Activated T-helper 1 cell treated with anti-CD3 and anti-CD28 coated beads, Interleukin-12 subunit alpha, Interleukin-12 subunit beta, Interleukin-2, Interleukin-4 antibody, amounts not matched to agents 30 ng/mL and 10 ng/mL and 1 ng/mL, durations not matched to agents 14 hours and 24 hours and 36 hours (primary cell): ENCODE measurements at regions not wholly inside any gene's neighbourhood (a gene's known extent, or its start where the extent isn't known, plus 50 kb on each side); places are given as distances from the start of the nearest gene placed in this dataset.

Experiments used
- DNase-seq: peaks from one replicate; pipeline ENCODE4 v3.0.0; 2021; ENCODE audit warnings: low spot score
- H3K27ac Mint-ChIP-seq: one replicate; pipeline ENCODE4 v1.8.0; 2021; ENCODE audit warnings: mild to moderate bottlenecking, mixed read lengths
- H3K27me3 Mint-ChIP-seq: one replicate; pipeline ENCODE4 v1.8.0; 2022; ENCODE audit warnings: mild to moderate bottlenecking, moderate library complexity, mixed read lengths; ENCODE audit not compliant: insufficient read depth
- H3K36me3 Mint-ChIP-seq: one replicate; pipeline ENCODE4 v1.8.0; 2021; ENCODE audit warnings: low read depth, mixed read lengths
- H3K4me1 Mint-ChIP-seq: one replicate; pipeline ENCODE4 v1.8.0; 2021; ENCODE audit warnings: low read depth, mixed read lengths
- H3K4me3 Mint-ChIP-seq: one replicate; pipeline ENCODE4 v1.8.0; 2021; ENCODE audit warnings: mild to moderate bottlenecking, moderate library complexity, mixed read lengths
- H3K9me3 Mint-ChIP-seq: one replicate; pipeline ENCODE4 v1.8.0; 2021; ENCODE audit warnings: mixed read lengths
- intact Hi-C: fragments of 100-400 bp; cut with micrococcal nuclease; formaldehyde crosslinking; loops from one replicate; pipeline ENCODE4 v1.15.1; 2024

- no peak for DNase-seq
- intact Hi-C loops = no loop called here
- Mint-ChIP-seq H3K36me3 (no peaks in the 10 kb centered on the region), H3K27me3 (peaks cover 6% of the 10 kb centered on the region), H3K27ac (no peak overlapping the region), H3K4me1 (peaks cover 9% of the 10 kb centered on the region), H3K4me3 (no peak overlapping the region), H3K9me3 (no peaks in the 10 kb centered on the region)
Observed at GRCh38 chr2:63675026-63675425, 86.3 kb downstream of the MDH1 start.

- no peak for DNase-seq
- H3K27ac Mint-ChIP-seq = no peak overlapping the region
Observed at GRCh38 chr2:63676135-63676534, 87.4 kb downstream of the MDH1 start.

GRCh38 chr2:63678085-63678484, 89.3 kb downstream of the MDH1 start:
- Mint-ChIP-seq H3K27me3 (peaks cover 5% of the 10 kb centered on the region), H3K4me1 (peaks cover 9% of the 10 kb centered on the region), H3K4me3 (no peak overlapping the region), H3K27ac (no peak overlapping the region), H3K36me3 (no peaks in the 10 kb centered on the region), H3K9me3 (no peaks in the 10 kb centered on the region)
- no peak for DNase-seq
- intact Hi-C loops = no loop called here

More at GRCh38 chr2:63676135-63676534, 87.4 kb downstream of the MDH1 start:
- H3K4me1 Mint-ChIP-seq = peaks cover 9% of the 10 kb centered on the region
- H3K36me3 Mint-ChIP-seq = no peaks in the 10 kb centered on the region
- intact Hi-C loops = no loop called here
- no peak overlapping the region for H3K4me3 Mint-ChIP-seq
- no peaks in the 10 kb centered on the region for H3K9me3 Mint-ChIP-seq
- peaks cover 6% of the 10 kb centered on the region for H3K27me3 Mint-ChIP-seq

GRCh38 chr2:63678551-63678950, 89.8 kb downstream of the MDH1 start:
- H3K27me3 Mint-ChIP-seq = peaks cover 3% of the 10 kb centered on the region
- intact Hi-C loops = no loop called here
- no peaks in the 10 kb centered on the region for H3K9me3 Mint-ChIP-seq
- no peak overlapping the region for H3K27ac Mint-ChIP-seq
- H3K36me3 Mint-ChIP-seq = no peaks in the 10 kb centered on the region
- DNase-seq = no peak
- no peak overlapping the region for H3K4me3 Mint-ChIP-seq
- peaks cover 9% of the 10 kb centered on the region for H3K4me1 Mint-ChIP-seq

- intact Hi-C loops = no loop called here
Observed at GRCh38 chr2:63679252-63679855, 90.6 kb downstream of the MDH1 start.

GRCh38 chr2:63680455-63680854, 91.7 kb downstream of the MDH1 start:
- H3K4me1 Mint-ChIP-seq = peaks cover 9% of the 10 kb centered on the region
- no peaks in the 10 kb centered on the region for H3K9me3 Mint-ChIP-seq
- no peak overlapping the region for H3K27ac Mint-ChIP-seq
- H3K27me3 Mint-ChIP-seq = peaks cover 3% of the 10 kb centered on the region
- H3K4me3 Mint-ChIP-seq = no peak overlapping the region
- no peak for DNase-seq
- intact Hi-C loops = no loop called here
- H3K36me3 Mint-ChIP-seq = no peaks in the 10 kb centered on the region

More at GRCh38 chr2:63679252-63679855, 90.6 kb downstream of the MDH1 start:
- H3K4me1 Mint-ChIP-seq = peaks cover 9% of the 10 kb centered on the region
- no peaks in the 10 kb centered on the region for H3K36me3 Mint-ChIP-seq
- H3K27me3 Mint-ChIP-seq = peaks cover 3% of the 10 kb centered on the region
- no peak overlapping the region for H3K4me3 Mint-ChIP-seq
- no peaks in the 10 kb centered on the region for H3K9me3 Mint-ChIP-seq
- no peak overlapping the region for H3K27ac Mint-ChIP-seq
- no peak for DNase-seq

DNA sequence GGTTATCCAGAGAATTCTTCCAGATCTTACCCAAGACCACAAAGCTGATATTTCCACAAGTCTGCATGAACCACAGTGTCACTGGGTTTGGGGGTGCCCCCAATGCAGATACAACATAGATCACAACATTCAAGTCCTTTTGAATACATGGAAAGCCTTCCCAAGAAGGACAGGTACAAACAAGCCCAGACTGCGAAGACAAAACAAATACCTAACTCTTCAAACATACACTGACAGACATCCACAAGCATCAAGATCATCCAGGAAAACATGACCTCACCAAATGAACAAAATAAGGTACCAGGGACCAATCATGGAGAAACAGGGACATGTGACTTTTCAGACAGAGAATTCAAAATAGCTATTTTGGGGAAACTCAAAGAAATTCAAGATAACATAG, 93.1 kb downstream of the MDH1 start:
- Mint-ChIP-seq H3K4me3 (no peak overlapping the region), H3K36me3 (no peaks in the 10 kb centered on the region)
- intact Hi-C loops = no loop called here

GRCh38 chr2:63692002-63692606, 103.3 kb downstream of the MDH1 start:
- Mint-ChIP-seq H3K4me3 (no peak overlapping the region), H3K27ac (no peak overlapping the region), H3K27me3 (peaks cover 4% of the 10 kb centered on the region), H3K36me3 (no peaks in the 10 kb centered on the region), H3K9me3 (no peaks in the 10 kb centered on the region), H3K4me1 (no peaks in the 10 kb centered on the region)
- DNase-seq = no peak
- intact Hi-C loops = loop anchor here (1.0 to 10.0 kb wide), 5 partner anchors 150 to 635 kb away; partner anchors contain the start of genes UGP2 and VPS54

More for the DNA sequence above, 93.1 kb downstream of the MDH1 start:
- no peaks in the 10 kb centered on the region for H3K9me3 Mint-ChIP-seq
- DNase-seq = no peak
- peaks cover 3% of the 10 kb centered on the region for H3K27me3 Mint-ChIP-seq
- no peak overlapping the region for H3K27ac Mint-ChIP-seq
- H3K4me1 Mint-ChIP-seq = no peaks in the 10 kb centered on the region

DNA sequence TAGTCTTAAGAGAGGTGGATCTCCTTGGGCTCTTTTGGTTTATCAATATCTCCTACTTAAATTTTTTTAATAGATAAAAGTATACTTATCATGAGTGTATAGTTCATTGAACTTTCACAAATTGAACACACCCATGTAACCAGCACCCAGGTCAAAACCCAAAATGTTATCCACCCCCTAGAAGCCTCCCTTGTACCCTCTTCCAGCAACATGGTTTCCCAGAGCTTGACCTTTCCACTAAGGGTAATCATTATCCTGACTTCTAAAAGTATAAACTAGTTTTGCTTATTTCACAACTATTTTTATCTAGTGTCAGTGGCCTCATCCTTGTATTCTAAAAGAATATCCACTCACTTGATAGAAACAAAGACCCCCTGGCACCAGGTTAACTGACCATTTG, 106.8 kb downstream of the MDH1 start:
- intact Hi-C loops = loop anchor here (10.0 kb wide), 1 partner anchor 319 kb away; the partner anchor contains the start of gene VPS54
- Mint-ChIP-seq H3K4me3 (no peak overlapping the region), H3K4me1 (no peaks in the 10 kb centered on the region), H3K27ac (no peak overlapping the region), H3K27me3 (peaks cover 4% of the 10 kb centered on the region), H3K36me3 (no peaks in the 10 kb centered on the region), H3K9me3 (no peaks in the 10 kb centered on the region)
- DNase-seq = no peak

DNA sequence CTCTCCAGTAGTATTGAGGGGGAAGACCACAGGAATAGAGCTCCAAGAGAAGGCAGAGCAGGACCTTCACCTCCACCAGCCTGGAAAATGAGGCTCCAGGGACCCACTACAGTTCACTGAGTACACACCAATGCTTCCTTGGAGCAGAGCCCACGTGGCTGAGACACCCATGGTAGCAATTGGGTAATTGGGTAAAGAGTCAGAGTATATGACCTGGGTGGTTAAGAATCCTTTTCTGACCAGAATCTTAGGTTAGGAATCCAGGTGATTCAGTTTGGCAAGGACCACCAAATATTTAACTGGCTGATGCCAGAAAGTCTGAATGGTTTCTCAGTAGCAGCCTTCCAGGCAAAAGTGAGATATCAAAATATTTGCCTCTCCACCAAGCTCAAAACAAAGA, 107.7 kb downstream of the MDH1 start:
- DNase-seq = no peak
- Mint-ChIP-seq H3K27ac (no peak overlapping the region), H3K9me3 (no peaks in the 10 kb centered on the region), H3K27me3 (peaks cover 4% of the 10 kb centered on the region), H3K36me3 (no peaks in the 10 kb centered on the region), H3K4me3 (no peak overlapping the region), H3K4me1 (no peaks in the 10 kb centered on the region)
- intact Hi-C loops = loop anchor here (10.0 kb wide), 1 partner anchor 318 kb away; the partner anchor contains the start of gene VPS54

GRCh38 chr2:63697160-63697559, 108.4 kb downstream of the MDH1 start:
- Mint-ChIP-seq H3K27ac (no peak overlapping the region), H3K4me1 (no peaks in the 10 kb centered on the region), H3K9me3 (no peaks in the 10 kb centered on the region), H3K27me3 (peaks cover 4% of the 10 kb centered on the region), H3K4me3 (no peak overlapping the region), H3K36me3 (no peaks in the 10 kb centered on the region)
- no peak for DNase-seq
- intact Hi-C loops = loop anchor here (10.0 kb wide), 1 partner anchor 318 kb away; the partner anchor contains the start of gene VPS54

GRCh38 chr2:63698786-63699548, 110.2 kb downstream of the MDH1 start:
- Mint-ChIP-seq H3K27ac (no peak overlapping the region), H3K9me3 (no peaks in the 10 kb centered on the region), H3K4me3 (no peak overlapping the region), H3K4me1 (no peaks in the 10 kb centered on the region), H3K36me3 (no peaks in the 10 kb centered on the region), H3K27me3 (peaks cover 4% of the 10 kb centered on the region)
- intact Hi-C loops = loop anchor here (1.0 to 10.0 kb wide), 2 partner anchors 162 to 316 kb away; partner anchors contain the start of gene VPS54
- DNase-seq = no peak

DNA sequence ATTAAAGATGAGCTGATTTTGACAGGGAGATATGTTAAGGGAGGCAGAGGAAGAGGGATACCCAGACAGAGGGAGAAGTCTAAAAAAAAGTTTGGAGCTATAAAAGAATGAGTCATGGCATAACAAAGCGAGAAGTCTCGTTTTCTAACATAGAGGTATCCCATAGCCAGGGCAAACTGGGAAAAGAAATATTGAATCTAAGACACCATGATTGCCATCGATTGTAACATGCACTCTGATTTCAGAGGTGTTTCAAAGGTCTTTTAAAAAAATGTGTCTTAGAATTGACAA, 110.7 kb downstream of the MDH1 start:
- Mint-ChIP-seq H3K27me3 (peaks cover 4% of the 10 kb centered on the region), H3K4me1 (no peaks in the 10 kb centered on the region), H3K9me3 (no peaks in the 10 kb centered on the region), H3K36me3 (no peaks in the 10 kb centered on the region), H3K27ac (no peak overlapping the region), H3K4me3 (no peak overlapping the region)
- intact Hi-C loops = loop anchor here (1.0 to 10.0 kb wide), 2 partner anchors 162 to 315 kb away; partner anchors contain the start of gene VPS54
- no peak for DNase-seq
